GM12892 (cell line): ENCODE measurements at regions not wholly inside any gene's neighbourhood (a gene's known extent, or its start where the extent isn't known, plus 50 kb on each side); places are given as distances from the start of the nearest gene placed in this dataset.

Experiments
- POLR2A ChIP-seq: IDR thresholded peaks from 2 replicates; pipeline ENCODE4 v1.6.1; 2011; ENCODE audit warnings: low read depth, low read length, control low read depth
- POLR2AphosphoS5 ChIP-seq: IDR thresholded peaks from 2 replicates; pipeline ENCODE4 v1.6.1; 2011; ENCODE audit warnings: low read depth, low read length, control low read depth
- TAF1 ChIP-seq: IDR thresholded peaks from 2 replicates; pipeline ENCODE4 v1.6.1; 2011; ENCODE audit warnings: low read depth, mild to moderate bottlenecking, control low read depth, low read length, borderline replicate concordance

DNA sequence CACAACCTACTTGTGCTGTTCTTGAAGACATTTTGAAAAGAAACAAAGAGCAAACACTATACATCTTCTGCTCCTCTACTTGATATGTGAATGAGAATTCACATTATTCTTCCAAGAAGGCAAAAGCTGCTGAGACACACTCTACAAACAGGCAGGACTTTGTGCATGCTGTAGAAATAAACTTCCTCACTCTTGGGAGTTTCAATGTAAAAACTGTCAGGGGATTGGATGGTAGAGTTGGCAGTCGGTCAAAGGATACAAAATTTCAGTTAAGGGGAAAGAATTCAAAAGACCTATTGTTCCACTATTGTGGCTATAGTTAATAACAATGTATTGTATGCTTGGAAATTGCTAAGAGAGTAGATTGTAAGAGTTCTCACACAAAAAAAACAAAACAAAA is 196.3 kb downstream of the MC4R start:
- TF ChIP-seq POLR2AphosphoS5 (no peak), POLR2A (no peak), TAF1 (no peak)
